ENCODE measurements at regions not wholly inside any gene's neighbourhood (a gene's known extent, or its start where the extent isn't known, plus 50 kb on each side); places are given as distances from the start of the nearest gene placed in this dataset.

GRCh38 chr14:101039031-101039754 lies 135.7 kb upstream of the RTL1 start:
- Histone ChIP-seq H3K27me3 (ENCODE audit: insufficient read depth) (no peaks in the 10 kb centered on the region), H3K27ac (ENCODE audit: low read depth) (no peak overlapping the region), H3F3A (replicated peaks; ENCODE audit: low read depth) (no peaks in the 10 kb centered on the region), H2AFZ (no peak overlapping the region), H3K36me3 (ENCODE audit: insufficient read depth) (no peaks in the 10 kb centered on the region), H4K20me1 (replicated peaks; ENCODE audit: insufficient read depth) (no peaks in the 10 kb centered on the region), H3K4me3 (no peak overlapping the region), H3K9me2 (ENCODE audit: insufficient read depth) (peaks cover 5% of the 10 kb centered on the region; the same call in 1 of the 2 replicates), H3K79me2 (replicated peaks; ENCODE audit: insufficient read depth) (no peaks in the 10 kb centered on the region), H3K4me1 (ENCODE audit: insufficient read depth) (no peaks in the 10 kb centered on the region), H3K4me2 (no peak overlapping the region)
- peaks cover 7% of the 10 kb centered on the region for H3K27me3 Mint-ChIP-seq (ENCODE audit: insufficient read depth, low read depth, poor library complexity)
- H3K27ac Mint-ChIP-seq, result no peak overlapping the region
- TF ChIP-seq CREB1 (CRISPR knock-in tag; IDR thresholded peaks at IDR 0.05; ENCODE audit: low read depth) (no peak), EZH2phosphoT487 (IDR thresholded peaks at IDR 0.05; ENCODE audit: unreplicated experiment) (no peak)
- TF ChIP-seq, protein P1, sequence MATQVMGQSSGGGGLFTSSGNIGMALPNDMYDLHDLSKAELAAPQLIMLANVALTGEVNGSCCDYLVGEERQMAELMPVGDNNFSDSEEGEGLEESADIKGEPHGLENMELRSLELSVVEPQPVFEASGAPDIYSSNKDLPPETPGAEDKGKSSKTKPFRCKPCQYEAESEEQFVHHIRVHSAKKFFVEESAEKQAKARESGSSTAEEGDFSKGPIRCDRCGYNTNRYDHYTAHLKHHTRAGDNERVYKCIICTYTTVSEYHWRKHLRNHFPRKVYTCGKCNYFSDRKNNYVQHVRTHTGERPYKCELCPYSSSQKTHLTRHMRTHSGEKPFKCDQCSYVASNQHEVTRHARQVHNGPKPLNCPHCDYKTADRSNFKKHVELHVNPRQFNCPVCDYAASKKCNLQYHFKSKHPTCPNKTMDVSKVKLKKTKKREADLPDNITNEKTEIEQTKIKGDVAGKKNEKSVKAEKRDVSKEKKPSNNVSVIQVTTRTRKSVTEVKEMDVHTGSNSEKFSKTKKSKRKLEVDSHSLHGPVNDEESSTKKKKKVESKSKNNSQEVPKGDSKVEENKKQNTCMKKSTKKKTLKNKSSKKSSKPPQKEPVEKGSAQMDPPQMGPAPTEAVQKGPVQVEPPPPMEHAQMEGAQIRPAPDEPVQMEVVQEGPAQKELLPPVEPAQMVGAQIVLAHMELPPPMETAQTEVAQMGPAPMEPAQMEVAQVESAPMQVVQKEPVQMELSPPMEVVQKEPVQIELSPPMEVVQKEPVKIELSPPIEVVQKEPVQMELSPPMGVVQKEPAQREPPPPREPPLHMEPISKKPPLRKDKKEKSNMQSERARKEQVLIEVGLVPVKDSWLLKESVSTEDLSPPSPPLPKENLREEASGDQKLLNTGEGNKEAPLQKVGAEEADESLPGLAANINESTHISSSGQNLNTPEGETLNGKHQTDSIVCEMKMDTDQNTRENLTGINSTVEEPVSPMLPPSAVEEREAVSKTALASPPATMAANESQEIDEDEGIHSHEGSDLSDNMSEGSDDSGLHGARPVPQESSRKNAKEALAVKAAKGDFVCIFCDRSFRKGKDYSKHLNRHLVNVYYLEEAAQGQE (IDR thresholded peaks at IDR 0.05; ENCODE audit: unreplicated experiment), result no peak
- TF ChIP-seq, protein P2, sequence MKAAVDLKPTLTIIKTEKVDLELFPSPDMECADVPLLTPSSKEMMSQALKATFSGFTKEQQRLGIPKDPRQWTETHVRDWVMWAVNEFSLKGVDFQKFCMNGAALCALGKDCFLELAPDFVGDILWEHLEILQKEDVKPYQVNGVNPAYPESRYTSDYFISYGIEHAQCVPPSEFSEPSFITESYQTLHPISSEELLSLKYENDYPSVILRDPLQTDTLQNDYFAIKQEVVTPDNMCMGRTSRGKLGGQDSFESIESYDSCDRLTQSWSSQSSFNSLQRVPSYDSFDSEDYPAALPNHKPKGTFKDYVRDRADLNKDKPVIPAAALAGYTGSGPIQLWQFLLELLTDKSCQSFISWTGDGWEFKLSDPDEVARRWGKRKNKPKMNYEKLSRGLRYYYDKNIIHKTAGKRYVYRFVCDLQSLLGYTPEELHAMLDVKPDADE (IDR thresholded peaks at IDR 0.05), result no peak
- ATAC-seq (no peak), DNase-seq (ENCODE audit: low spot score) (no peak)
- no peak overlapping the region for H3K4me3 Mint-ChIP-seq
- peaks cover 5% of the 10 kb centered on the region; the same call in 1 of the 3 replicates for H3K36me3 Mint-ChIP-seq (ENCODE audit: low read depth)
- H3K9me3 Mint-ChIP-seq, result peaks cover 11% of the 10 kb centered on the region; the same call in 2 of the 3 replicates
- H3K4me1 Mint-ChIP-seq, result no peaks in the 10 kb centered on the region

DNA sequence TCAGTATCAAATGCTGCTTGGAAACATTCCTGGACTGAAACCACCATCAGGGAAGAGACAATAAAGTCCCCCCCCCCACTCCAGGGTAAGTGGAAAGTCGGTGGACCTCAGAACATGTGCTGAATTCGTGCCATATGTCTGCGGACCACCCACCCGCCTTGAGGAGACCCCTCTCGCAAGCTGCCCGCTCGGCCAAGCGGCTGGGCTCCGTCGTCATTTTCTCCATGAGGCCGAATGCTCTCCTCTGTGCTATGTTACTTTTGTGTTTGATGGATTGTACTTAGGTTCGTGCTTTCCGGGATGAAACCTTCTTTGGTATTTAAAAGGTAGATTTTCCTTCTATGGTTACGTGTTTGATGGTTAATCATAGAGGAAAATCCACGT lies 136.2 kb upstream of the RTL1 start:
- no peaks in the 10 kb centered on the region for H3K4me1 Mint-ChIP-seq
- ATAC-seq (no peak), DNase-seq (ENCODE audit: low spot score) (no peak)
- no peak overlapping the region for H3K27ac Mint-ChIP-seq
- Histone ChIP-seq H3K27me3 (ENCODE audit: insufficient read depth) (no peaks in the 10 kb centered on the region), H2AFZ (no peak overlapping the region), H3K27ac (ENCODE audit: low read depth) (no peak overlapping the region), H4K20me1 (replicated peaks; ENCODE audit: insufficient read depth) (no peaks in the 10 kb centered on the region), H3K4me2 (no peak overlapping the region), H3K4me1 (ENCODE audit: insufficient read depth) (no peaks in the 10 kb centered on the region), H3K9me2 (ENCODE audit: insufficient read depth) (peaks cover 5% of the 10 kb centered on the region; the same call in 1 of the 2 replicates), H3K4me3 (no peak overlapping the region), H3F3A (replicated peaks; ENCODE audit: low read depth) (no peaks in the 10 kb centered on the region), H3K79me2 (replicated peaks; ENCODE audit: insufficient read depth) (no peaks in the 10 kb centered on the region), H3K36me3 (ENCODE audit: insufficient read depth) (no peaks in the 10 kb centered on the region)
- peaks cover 11% of the 10 kb centered on the region; the same call in 2 of the 3 replicates for H3K9me3 Mint-ChIP-seq
- H3K4me3 Mint-ChIP-seq, result no peak overlapping the region
- peaks cover 5% of the 10 kb centered on the region; the same call in 1 of the 3 replicates for H3K36me3 Mint-ChIP-seq (ENCODE audit: low read depth)
- H3K27me3 Mint-ChIP-seq (ENCODE audit: insufficient read depth, low read depth, poor library complexity), result peaks cover 4% of the 10 kb centered on the region
- TF ChIP-seq ZNF331 (CRISPR knock-in tag; IDR thresholded peaks at IDR 0.05; ENCODE audit: low read depth) (no peak), EZH2phosphoT487 (IDR thresholded peaks at IDR 0.05; ENCODE audit: unreplicated experiment) (no peak), EZH2 (IDR thresholded peaks at IDR 0.05; ENCODE audit: low read depth, unreplicated experiment) (no peak), STAT1 (IDR thresholded peaks at IDR 0.05; ENCODE audit: unreplicated experiment) (no peak), ZNF462 (CRISPR knock-in tag; IDR thresholded peaks at IDR 0.05) (no peak)
- TF ChIP-seq, protein P2 (IDR thresholded peaks at IDR 0.05), result no peak
